HG03095 (cell line): ENCODE measurements at regions not wholly inside any gene's neighbourhood (a gene's known extent, or its start where the extent isn't known, plus 50 kb on each side); places are given as distances from the start of the nearest gene placed in this dataset.
"Not testable (repeated sequence)": the region's sequence is repeated elsewhere in the genome, so short reads cannot be mapped to it uniquely, and the experiment has no call there.

Experiments
- ATAC-seq: cut with Tn5 transposase; IDR thresholded peaks from one replicate; pipeline ENCODE4 v1.9.1; 2021; ENCODE audit warnings: moderate library complexity; ENCODE audit not compliant: unreplicated experiment

- ATAC-seq: no peak
Observed at GRCh38 chr13:105762096-105762495, 773.4 kb downstream of the EFNB2 start.

GRCh38 chr13:105758918-105759860, 776.3 kb downstream of the EFNB2 start:
- no peak for ATAC-seq

- ATAC-seq: no peak
Observed at GRCh38 chr13:105740739-105741138, 794.7 kb downstream of the EFNB2 start.

- ATAC-seq: no peak
Observed at GRCh38 chr13:105737688-105738087, 797.8 kb downstream of the EFNB2 start.

DNA sequence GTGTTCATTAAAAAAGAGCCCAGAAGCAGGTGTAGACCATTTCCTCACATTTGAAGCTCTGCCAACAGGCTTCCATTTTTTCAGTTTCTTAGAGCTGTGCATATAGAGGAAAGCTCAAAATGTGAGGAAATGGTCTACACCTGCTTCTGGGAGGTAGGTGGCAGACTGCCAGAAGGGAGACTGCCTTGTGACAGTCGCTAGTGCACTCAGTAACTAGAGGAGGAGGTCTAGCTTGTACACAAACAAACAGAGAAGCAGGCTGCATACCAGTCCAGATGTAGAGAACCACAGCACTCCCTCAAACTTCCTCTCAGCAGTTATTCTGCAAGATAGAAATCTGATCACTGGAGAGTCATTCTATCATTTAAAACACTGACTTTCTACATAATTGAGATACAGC, 800.2 kb downstream of the EFNB2 start:
- ATAC-seq: no peak

- no peak for ATAC-seq
Observed at GRCh38 chr13:105732806-105733529, 802.5 kb downstream of the EFNB2 start.

DNA sequence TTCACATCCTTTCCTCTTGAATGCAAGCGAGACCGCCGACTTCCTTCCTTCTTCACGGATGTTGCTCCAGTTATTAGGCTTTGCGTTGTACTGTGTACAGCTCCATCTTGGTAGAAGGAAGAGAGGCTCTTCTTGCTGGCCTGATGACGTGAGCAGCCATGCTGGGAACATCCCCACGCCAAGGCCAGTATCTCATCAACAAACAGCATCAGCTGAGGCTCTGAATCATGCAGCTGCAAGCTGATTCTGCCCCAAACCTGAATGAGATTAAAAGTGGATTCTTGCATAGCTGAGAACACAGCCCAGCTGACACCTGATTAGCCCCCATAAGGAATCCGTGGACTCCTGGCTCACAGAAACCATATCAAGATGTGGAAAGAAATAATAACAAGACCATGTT, 809.6 kb downstream of the EFNB2 start:
- ATAC-seq: no peak

DNA sequence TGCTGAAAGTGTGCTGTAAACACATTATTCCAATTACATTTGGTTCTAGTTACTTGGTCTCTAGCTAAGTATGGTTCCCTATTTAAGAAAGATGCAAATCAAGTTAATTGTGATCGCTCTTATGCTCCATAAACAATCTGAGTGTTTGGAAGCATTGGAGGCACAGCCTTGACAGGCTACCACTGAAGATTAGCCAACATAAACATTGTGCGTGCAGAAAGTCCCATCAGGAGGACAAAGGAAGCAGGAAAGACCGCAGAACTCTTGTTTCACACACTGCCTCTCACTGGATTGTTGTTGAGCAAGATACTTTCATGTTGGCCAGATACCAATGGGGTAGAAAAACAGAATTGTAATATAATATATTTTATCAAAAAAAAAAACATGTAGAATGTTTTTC, 814.4 kb downstream of the EFNB2 start:
- ATAC-seq: no peak

DNA sequence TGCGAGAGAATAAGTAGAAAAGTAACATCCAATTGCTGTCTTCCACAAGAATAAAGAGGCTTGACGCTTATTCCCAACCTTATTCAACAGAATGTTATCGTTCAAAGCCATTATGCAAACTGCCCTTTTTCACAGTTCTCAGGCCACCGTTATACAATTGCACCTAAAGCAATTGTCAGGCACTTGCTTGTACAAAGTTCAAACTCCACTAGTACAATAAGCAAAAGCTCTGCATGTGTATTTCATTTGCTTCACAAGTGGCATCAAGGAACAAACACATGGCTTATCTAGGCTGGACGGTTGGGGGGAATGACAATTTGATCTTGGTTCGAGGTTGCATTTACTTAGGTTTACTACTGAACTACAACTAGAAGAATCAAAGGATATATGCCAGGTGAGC, 815.6 kb downstream of the EFNB2 start:
- ATAC-seq: no peak

DNA sequence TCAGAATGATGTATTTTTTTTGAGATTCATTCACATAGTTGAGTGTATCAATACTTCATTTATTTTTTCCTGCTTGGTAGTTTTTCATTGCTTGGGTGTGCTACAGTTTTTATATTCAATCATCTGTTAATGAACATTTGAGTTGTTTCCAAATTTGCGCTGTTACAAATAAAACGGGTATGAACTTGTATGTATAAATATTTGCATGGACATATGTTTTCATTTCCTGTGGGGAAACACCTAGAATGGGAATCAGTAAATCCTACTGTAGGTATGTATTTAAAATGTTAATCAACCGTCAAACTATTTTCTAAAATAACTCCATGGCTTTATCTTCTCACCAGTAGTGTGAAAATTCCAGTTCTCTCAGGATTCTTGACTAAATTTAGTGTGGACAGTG, 826.3 kb downstream of the EFNB2 start:
- no peak for ATAC-seq

GRCh38 chr13:105703843-105704242, 831.6 kb downstream of the EFNB2 start:
- no peak for ATAC-seq

DNA sequence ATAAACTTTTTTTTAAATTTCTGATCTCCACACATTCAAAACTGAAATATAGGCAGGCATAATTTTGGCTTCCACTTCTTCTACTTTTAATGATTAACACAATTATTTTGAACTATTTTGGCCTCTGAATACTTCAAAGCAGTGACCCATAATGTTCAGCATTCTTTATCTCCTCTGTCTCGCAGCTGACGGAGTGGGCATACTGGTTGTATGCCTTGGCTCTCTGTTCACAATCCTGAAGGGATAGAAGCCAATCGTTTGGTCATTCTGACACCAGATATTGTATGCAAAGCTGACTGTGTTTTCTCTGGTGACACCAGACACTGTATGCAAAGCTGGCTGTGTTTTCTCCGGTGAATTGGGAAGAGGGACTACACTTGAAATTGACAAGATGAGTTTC, 833.0 kb downstream of the EFNB2 start:
- no peak for ATAC-seq

GRCh38 chr13:105692769-105693168, 842.7 kb downstream of the EFNB2 start:
- no peak for ATAC-seq

- ATAC-seq: no peak
Observed at GRCh38 chr13:105684216-105684615, 851.2 kb downstream of the EFNB2 start.

- ATAC-seq: no peak
Observed at GRCh38 chr13:105679838-105680237, 855.6 kb downstream of the EFNB2 start.

DNA sequence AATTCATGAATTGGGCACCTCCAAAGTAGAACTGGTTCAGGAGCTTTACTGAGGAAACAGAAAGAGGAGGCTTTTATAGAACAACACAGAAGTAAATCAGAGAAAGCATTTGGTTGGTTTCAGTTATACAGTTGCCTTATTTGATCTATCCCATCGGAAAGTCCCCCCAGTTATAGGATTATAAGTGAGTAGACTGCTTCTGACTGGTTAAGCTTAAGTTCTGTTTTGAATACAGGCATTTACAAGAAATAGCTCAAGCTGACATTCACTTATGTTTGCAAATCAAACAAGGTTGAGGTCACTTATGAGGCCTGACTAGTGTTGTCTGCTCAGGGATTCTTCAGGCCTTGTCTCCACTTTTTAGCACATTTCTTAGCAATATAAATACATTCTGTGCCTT, 857.4 kb downstream of the EFNB2 start:
- no peak for ATAC-seq

GRCh38 chr13:105672881-105673280, 862.6 kb downstream of the EFNB2 start:
- ATAC-seq: no peak

DNA sequence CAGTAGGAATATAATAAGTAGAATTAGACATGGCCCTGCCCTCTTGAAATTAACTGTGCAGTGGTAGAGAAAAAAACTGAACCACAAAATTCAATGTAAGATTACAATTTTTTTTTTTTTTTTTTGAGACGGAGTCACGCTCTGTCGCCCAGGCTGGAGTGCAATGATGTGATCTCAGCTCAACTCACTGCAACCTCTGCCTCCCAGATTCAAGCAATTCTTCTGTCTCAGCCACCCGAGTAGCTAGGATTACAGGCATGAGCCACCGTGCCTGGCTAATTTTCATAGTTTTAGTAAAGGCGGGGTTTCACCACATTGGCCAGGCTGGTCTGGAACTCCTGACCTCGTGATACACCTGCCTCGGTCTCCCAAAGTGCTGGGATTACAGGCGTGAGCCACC, 864.3 kb downstream of the EFNB2 start:
- not testable (repeated sequence) for ATAC-seq

DNA sequence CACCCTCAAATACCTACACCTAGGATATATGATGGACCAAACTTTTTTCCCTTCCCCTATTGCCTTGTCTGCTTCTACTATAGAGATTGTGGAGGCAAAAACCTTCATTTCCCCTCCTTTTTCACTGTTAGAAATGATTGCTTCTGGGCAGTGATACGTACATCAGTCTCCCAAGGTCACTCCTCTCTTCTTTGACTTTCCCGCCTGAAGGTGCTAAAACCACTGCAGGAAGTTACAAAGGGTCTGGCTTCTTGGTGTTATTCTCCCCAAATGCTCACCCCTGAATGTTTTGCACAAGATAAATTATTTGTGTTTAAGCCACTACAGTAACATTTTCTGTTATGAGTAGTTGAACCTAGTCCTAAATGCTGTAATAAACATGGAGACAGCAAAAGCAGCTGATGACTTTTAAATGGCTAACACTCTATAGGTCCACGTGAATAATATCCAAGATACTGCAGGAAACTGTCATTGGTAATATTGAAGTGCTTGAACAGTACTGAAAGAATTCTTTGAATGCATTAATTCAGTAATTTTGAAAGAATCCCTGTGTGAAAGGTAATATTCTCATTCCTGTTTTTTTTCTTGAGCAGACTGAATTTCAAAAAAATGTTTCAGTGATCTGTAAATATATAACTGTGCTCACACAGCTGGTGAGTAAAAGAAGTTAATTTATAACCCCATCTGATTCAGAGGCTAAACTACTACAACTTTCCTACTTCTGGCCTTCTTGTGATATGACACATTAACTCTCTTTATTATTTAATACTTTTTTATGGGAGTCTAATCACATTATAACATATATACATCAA, 865.1 kb downstream of the EFNB2 start:
- ATAC-seq: no peak

DNA sequence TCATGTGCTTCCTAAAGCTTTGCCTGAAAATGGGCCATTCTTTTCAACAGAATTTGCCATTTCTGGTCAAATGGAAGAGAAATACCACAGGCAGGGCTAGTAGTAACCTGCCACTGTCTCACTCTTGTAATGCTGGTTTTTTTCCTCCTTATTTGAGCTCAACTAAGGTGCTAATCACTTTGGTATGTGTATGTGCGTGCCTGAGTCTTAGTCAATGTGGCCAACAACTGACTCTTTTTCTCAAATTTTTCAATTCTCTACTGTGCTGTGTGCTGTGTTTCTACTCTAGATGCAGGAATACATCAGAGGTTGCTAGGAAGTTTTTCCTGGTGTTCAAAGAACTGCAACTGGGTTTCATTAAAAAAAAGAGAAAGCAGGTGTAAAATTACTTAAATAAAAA, 870.2 kb downstream of the EFNB2 start:
- no peak for ATAC-seq

- ATAC-seq: no peak
Observed at GRCh38 chr13:105663182-105663581, 872.3 kb downstream of the EFNB2 start.
